ENCODE measurements at regions not wholly inside any gene's neighbourhood (a gene's known extent, or its start where the extent isn't known, plus 50 kb on each side); places are given as distances from the start of the nearest gene placed in this dataset.
"Not testable (repeated sequence)": the region's sequence is repeated elsewhere in the genome, so short reads cannot be mapped to it uniquely, and the experiment has no call there.

GRCh38 chr3:178095522-178095921, 440.7 kb upstream of the KCNMB2 start:
- DNase-seq (ENCODE audit: low read depth in 2 of 2), result no peak

- DNase-seq (ENCODE audit: low read depth in 2 of 2), result no peak
Observed at GRCh38 chr3:178096955-178097354, 439.3 kb upstream of the KCNMB2 start.

- no peak for DNase-seq (ENCODE audit: low read depth in 2 of 2)
Observed at GRCh38 chr3:178097576-178097975, 438.7 kb upstream of the KCNMB2 start.

GRCh38 chr3:178099274-178099673, 437.0 kb upstream of the KCNMB2 start:
- no peak for DNase-seq (ENCODE audit: low read depth in 2 of 2)

GRCh38 chr3:178099862-178100261, 436.4 kb upstream of the KCNMB2 start:
- no peak for DNase-seq (ENCODE audit: low read depth in 2 of 2)

- DNase-seq (ENCODE audit: low read depth in 2 of 2), result no peak
Observed at GRCh38 chr3:178100908-178101307, 435.3 kb upstream of the KCNMB2 start.

- DNase-seq (ENCODE audit: low read depth in 2 of 2), result no peak
Observed at GRCh38 chr3:178103140-178103539, 433.1 kb upstream of the KCNMB2 start.

- DNase-seq (ENCODE audit: low read depth in 2 of 2), result no peak
Observed at GRCh38 chr3:178107804-178108203, 428.4 kb upstream of the KCNMB2 start.

GRCh38 chr3:178109691-178110090, 426.5 kb upstream of the KCNMB2 start:
- no peak for DNase-seq (ENCODE audit: low read depth in 2 of 2)

GRCh38 chr3:178112134-178112533, 424.1 kb upstream of the KCNMB2 start:
- DNase-seq (ENCODE audit: low read depth in 2 of 2), result no peak

GRCh38 chr3:178112552-178112951, 423.7 kb upstream of the KCNMB2 start:
- DNase-seq (ENCODE audit: low read depth in 2 of 2), result not testable (repeated sequence)

GRCh38 chr3:178117641-178118040, 418.6 kb upstream of the KCNMB2 start:
- no peak for DNase-seq (ENCODE audit: low read depth in 2 of 2)

GRCh38 chr3:178119608-178120295, 416.5 kb upstream of the KCNMB2 start:
- DNase-seq (ENCODE audit: low read depth in 2 of 2), result not testable (repeated sequence)

GRCh38 chr3:178120367-178120766, 415.9 kb upstream of the KCNMB2 start:
- DNase-seq (ENCODE audit: low read depth in 2 of 2), result no peak

GRCh38 chr3:178126686-178127085, 409.6 kb upstream of the KCNMB2 start:
- no peak for DNase-seq (ENCODE audit: low read depth in 2 of 2)

GRCh38 chr3:178127221-178127620, 409.0 kb upstream of the KCNMB2 start:
- no peak for DNase-seq (ENCODE audit: low read depth in 2 of 2)

- no peak for DNase-seq (ENCODE audit: low read depth in 2 of 2)
Observed at GRCh38 chr3:178129109-178129508, 407.1 kb upstream of the KCNMB2 start.

- DNase-seq (ENCODE audit: low read depth in 2 of 2), result no peak
Observed at GRCh38 chr3:178131801-178132200, 404.4 kb upstream of the KCNMB2 start.

GRCh38 chr3:178137206-178137605, 399.0 kb upstream of the KCNMB2 start:
- DNase-seq (ENCODE audit: low read depth in 2 of 2), result no peak

GRCh38 chr3:178137831-178138230, 398.4 kb upstream of the KCNMB2 start:
- DNase-seq (ENCODE audit: low read depth in 2 of 2), result no peak

GRCh38 chr3:178139116-178139515, 397.1 kb upstream of the KCNMB2 start:
- DNase-seq (ENCODE audit: low read depth in 2 of 2), result no peak

GRCh38 chr3:178140531-178141304, 395.5 kb upstream of the KCNMB2 start:
- DNase-seq (ENCODE audit: low read depth in 2 of 2), result no peak

- not testable (repeated sequence) for DNase-seq (ENCODE audit: low read depth in 2 of 2)
Observed at GRCh38 chr3:178141305-178141684, 394.9 kb upstream of the KCNMB2 start.

Measured in activated CD4-positive, alpha-beta T cell treated with anti-CD3 and anti-CD28 coated beads for 24 hours (primary cell).